SK-N-MC (cell line): ENCODE measurements at regions not wholly inside any gene's neighbourhood (a gene's known extent, or its start where the extent isn't known, plus 50 kb on each side); places are given as distances from the start of the nearest gene placed in this dataset.

ENCODE experiments used
- DNase-seq: peaks from one replicate; pipeline ENCODE4 v3.0.0-alpha.2; 2011; ENCODE audit warnings: low read depth, low spot score
- H3K27ac ChIP-seq: fragments of 200-600 bp; sonication (generic); 2 replicates; pipeline ENCODE4 v1.5.1; 2016; ENCODE audit warnings: mixed run types
- H3K36me3 ChIP-seq: fragments of 200-600 bp; sonication (generic); 2 replicates; pipeline ENCODE4 v1.6.1; 2017; ENCODE audit warnings: antibody characterized with exemption, low read length, mixed read lengths; ENCODE audit not compliant: insufficient read depth
- H3K4me3 ChIP-seq: fragments of 200-600 bp; sonication (generic); 2 replicates; pipeline ENCODE4 v1.5.1; 2016
- H3K9ac ChIP-seq: fragments of 200-600 bp; sonication (generic); 2 replicates; pipeline ENCODE4 v1.8.0; 2017; ENCODE audit warnings: mixed run types, mixed read lengths; ENCODE audit not compliant: insufficient read length
- H3K9me3 ChIP-seq: fragments of 200-600 bp; sonication (generic); 2 replicates; pipeline ENCODE4 v1.6.1; 2017; ENCODE audit warnings: low read depth, mild to moderate bottlenecking, antibody characterized with exemption, low read length, moderate library complexity, mixed read lengths
- EZH2 ChIP-seq: fragments of 200-600 bp; sonication (generic); IDR thresholded peaks from one replicate; pipeline ENCODE4 v1.6.1; 2017; ENCODE audit warnings: antibody characterized with exemption
- FOXP2 ChIP-seq: optimal IDR thresholded peaks from 2 replicates; pipeline ENCODE3; 2011; ENCODE audit warnings: mild to moderate bottlenecking, moderate library complexity; ENCODE audit not compliant: insufficient read depth; ENCODE audit errors: extremely low read length, control extremely low read depth
- POLR2AphosphoS5 ChIP-seq: IDR thresholded peaks from 2 replicates; pipeline ENCODE4 v1.6.1; 2012; ENCODE audit warnings: mild to moderate bottlenecking, low read depth, low read length, borderline replicate concordance

DNA sequence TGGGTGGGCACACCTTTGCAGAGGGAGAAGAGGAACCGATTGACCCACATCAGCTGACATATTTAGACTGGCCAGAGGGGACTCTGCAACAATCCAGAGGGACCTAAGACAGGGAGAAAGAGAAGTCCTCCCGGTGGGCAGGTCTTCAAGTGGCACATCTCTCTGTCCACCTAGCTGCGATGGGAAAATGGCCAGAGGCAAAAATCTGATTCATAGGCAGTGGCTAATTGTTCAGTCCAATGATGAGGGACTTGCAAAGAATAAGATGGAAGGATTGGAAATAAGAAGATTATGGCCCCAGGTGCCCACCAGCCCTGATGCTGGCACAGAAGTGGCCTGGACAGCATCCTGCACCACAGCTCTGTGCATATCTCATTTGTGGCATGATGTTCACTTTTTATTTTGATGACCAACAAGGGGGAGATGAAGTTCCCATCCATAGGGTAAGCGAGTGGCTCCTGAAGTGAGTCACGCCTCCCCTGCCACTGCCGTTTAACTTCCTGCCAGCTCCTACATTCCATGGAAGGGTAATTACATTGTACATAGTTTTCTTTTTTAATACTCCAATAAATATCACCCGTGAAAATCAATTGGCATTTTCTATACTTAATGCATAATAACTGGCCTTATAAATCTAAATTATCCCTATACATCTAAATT, 659.6 kb downstream of the MATN1 start:
- H3K27ac ChIP-seq, result no peak overlapping the region
- TF ChIP-seq EZH2 (no peak), POLR2AphosphoS5 (no peak), FOXP2 (no peak)

GRCh38 chr1:30061292-30062220, 661.8 kb downstream of the MATN1 start:
- Histone ChIP-seq H3K27ac (no peak overlapping the region), H3K9ac (no peak overlapping the region), H3K4me3 (no peak overlapping the region), H3K9me3 (no peaks in the 10 kb centered on the region), H3K36me3 (no peaks in the 10 kb centered on the region)
- no peak for TF ChIP-seq FOXP2
- TF ChIP-seq POLR2AphosphoS5, result no peak
- no peak for TF ChIP-seq EZH2
- DNase-seq, result no peak

More for the DNA sequence above, 659.6 kb downstream of the MATN1 start:
- no peak for DNase-seq
- no peaks in the 10 kb centered on the region for H3K36me3 ChIP-seq
- no peak overlapping the region for H3K9ac ChIP-seq
- no peaks in the 10 kb centered on the region for H3K9me3 ChIP-seq
- no peak overlapping the region for H3K4me3 ChIP-seq

- no peak overlapping the region for H3K4me3 ChIP-seq
- no peaks in the 10 kb centered on the region for H3K36me3 ChIP-seq
- no peak overlapping the region for H3K9ac ChIP-seq
- H3K27ac ChIP-seq, result no peak overlapping the region
- TF ChIP-seq POLR2AphosphoS5 (no peak), EZH2 (no peak), FOXP2 (no peak)
- no peaks in the 10 kb centered on the region for H3K9me3 ChIP-seq
- no peak for DNase-seq
Measured at GRCh38 chr1:30060738-30061137, 662.6 kb downstream of the MATN1 start.

DNA sequence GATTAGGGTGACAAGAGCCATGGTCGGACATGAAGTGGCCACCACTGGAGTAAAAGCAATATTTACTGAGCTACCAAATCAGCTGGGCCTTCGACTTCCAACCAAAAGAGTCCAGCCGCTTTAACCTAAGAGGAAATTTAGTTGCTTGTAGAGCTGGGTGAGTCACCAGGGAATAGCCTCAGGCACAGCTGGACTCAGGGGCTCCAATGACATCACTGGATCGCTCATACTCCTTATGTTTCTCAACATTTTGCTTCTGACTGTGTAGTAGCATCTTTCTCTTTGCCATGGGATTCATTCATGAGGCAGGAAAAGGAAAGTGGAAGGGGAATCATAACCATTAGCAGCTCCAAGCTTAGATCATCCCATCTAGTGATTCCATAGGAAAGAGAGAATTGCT, 664.4 kb downstream of the MATN1 start:
- no peak for DNase-seq
- no peak for TF ChIP-seq EZH2
- no peak for TF ChIP-seq POLR2AphosphoS5
- TF ChIP-seq FOXP2, result no peak
- no peak overlapping the region for H3K9ac ChIP-seq
- no peaks in the 10 kb centered on the region for H3K9me3 ChIP-seq
- no peaks in the 10 kb centered on the region for H3K36me3 ChIP-seq
- no peak overlapping the region for H3K4me3 ChIP-seq
- H3K27ac ChIP-seq, result no peak overlapping the region

DNA sequence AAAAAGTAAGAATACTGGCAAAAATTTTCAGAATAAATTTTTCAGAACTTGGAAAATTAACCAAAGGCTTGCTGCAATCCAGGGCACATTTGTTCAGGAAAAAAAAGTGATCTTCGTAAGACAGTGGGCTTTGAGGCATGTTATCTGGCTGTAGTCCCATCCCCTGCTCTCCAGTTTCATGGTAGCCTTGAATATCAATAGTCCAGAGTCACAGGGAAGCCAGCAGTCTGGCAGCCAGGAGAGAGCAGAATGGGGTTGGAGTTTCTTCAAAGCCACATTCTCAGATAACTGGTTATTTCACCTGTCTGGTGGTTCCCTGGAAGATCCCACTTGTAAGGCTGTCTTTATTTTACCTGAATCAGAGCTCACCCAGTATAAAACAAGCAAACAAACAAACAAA, 669.3 kb downstream of the MATN1 start:
- H3K36me3 ChIP-seq, result no peaks in the 10 kb centered on the region
- no peak for TF ChIP-seq EZH2
- no peak for TF ChIP-seq FOXP2
- TF ChIP-seq POLR2AphosphoS5, result no peak
- DNase-seq, result no peak
- H3K9me3 ChIP-seq, result no peaks in the 10 kb centered on the region
- no peak overlapping the region for H3K27ac ChIP-seq
- H3K4me3 ChIP-seq, result no peak overlapping the region
- H3K9ac ChIP-seq, result no peak overlapping the region

DNA sequence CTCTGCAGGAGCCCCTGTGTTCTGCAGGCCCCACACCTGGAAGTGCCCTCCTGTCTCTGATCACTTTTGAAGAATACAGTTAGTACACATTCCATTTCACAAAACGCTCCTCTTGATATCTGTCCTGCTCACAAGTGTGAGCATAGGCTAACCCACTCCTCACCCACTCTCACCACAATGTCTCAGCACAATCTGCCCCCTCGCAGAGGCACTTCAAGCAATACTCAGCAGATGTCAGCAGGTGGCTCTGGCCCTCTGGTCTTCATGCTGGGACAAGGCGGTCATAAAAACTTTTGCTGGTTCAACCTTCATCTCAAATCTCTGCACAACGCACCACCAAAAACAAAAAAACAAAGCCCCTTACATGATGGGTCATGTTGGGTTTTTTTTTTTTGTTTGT, 671.2 kb downstream of the MATN1 start:
- Histone ChIP-seq H3K9me3 (no peaks in the 10 kb centered on the region), H3K36me3 (no peaks in the 10 kb centered on the region), H3K27ac (no peak overlapping the region), H3K4me3 (no peak overlapping the region), H3K9ac (no peak overlapping the region)
- no peak for DNase-seq
- no peak for TF ChIP-seq FOXP2
- TF ChIP-seq EZH2, result no peak
- no peak for TF ChIP-seq POLR2AphosphoS5

DNA sequence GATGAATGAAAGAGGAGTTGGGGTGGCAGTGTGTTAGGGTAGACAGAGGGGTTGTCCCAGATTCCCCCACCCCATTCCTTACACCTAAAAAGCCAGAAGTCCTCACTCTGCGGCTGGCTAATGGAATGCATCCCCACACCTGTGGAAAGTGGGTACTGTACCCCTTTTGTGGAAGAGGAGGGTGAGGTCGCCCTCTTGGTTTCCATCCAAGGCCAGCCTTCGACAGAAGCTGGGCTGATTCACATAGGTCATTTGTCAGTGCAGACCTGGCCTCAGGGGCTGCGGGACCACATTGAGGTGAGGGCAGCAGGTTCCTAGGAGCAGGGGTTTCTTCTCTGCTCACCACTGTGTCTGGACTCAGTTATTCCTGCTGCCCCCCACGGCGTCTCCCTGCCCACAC, 671.6 kb downstream of the MATN1 start:
- Histone ChIP-seq H3K4me3 (no peak overlapping the region), H3K36me3 (no peaks in the 10 kb centered on the region), H3K9me3 (no peaks in the 10 kb centered on the region), H3K9ac (no peak overlapping the region), H3K27ac (no peak overlapping the region)
- no peak for TF ChIP-seq FOXP2
- no peak for TF ChIP-seq EZH2
- no peak for TF ChIP-seq POLR2AphosphoS5
- no peak for DNase-seq

DNA sequence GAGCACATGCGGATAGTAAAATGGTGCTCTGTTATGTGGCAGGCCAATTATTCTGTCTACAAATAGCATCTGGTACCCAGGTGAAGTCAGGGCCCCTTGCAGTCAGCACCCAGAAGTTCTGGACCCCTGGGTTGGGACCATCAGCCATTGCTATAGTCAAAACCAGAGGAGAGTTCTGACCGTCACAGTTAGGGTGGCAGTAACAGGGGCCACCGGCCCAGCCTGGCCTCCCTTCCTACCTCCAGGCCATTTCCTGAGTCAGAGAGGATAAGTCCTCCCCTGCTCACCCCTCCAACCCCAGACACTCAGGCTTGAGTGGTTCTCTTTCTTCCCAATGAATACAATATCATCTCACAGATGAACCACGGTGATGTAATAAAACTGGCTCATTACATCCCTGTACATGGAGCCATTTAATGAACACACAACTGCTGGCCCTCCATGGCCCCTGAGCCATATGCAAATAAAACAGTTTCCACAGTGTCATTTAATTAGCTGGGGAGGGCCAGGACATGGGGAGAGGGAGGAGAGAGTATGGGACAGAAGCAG, 673.6 kb downstream of the MATN1 start:
- Histone ChIP-seq H3K9me3 (no peaks in the 10 kb centered on the region), H3K4me3 (no peak overlapping the region), H3K9ac (no peak overlapping the region), H3K36me3 (no peaks in the 10 kb centered on the region), H3K27ac (no peak overlapping the region)
- TF ChIP-seq FOXP2 (no peak), POLR2AphosphoS5 (no peak), EZH2 (no peak)
- no peak for DNase-seq

GRCh38 chr1:30048905-30049304, 674.5 kb downstream of the MATN1 start:
- Histone ChIP-seq H3K27ac (no peak overlapping the region), H3K36me3 (no peaks in the 10 kb centered on the region), H3K9me3 (no peaks in the 10 kb centered on the region), H3K4me3 (no peak overlapping the region), H3K9ac (no peak overlapping the region)
- no peak for DNase-seq
- TF ChIP-seq POLR2AphosphoS5, result no peak
- no peak for TF ChIP-seq EZH2
- no peak for TF ChIP-seq FOXP2
